Spinal cord (tissue), 9 donors: ENCODE measurements at regions not wholly inside any gene's neighbourhood (a gene's known extent, or its start where the extent isn't known, plus 50 kb on each side); places are given as distances from the start of the nearest gene placed in this dataset.
"Not testable (repeated sequence)": the region's sequence is repeated elsewhere in the genome, so short reads cannot be mapped to it uniquely, and the experiment has no call there.

ENCODE experiments used
- DNase-seq, 6 donors: peaks; one replicate each; pipeline versions ENCODE4 v3.0.0 to v3.0.0-alpha.2; 2013 to 2015; ENCODE audit warnings: low spot score in 6 of 6, low read depth in 4 of 6
- H3K27ac ChIP-seq: one replicate; pipeline ENCODE4 v1.5.1; 2013; ENCODE audit warnings: low read depth, low read length, control low read depth
- H3K27me3 ChIP-seq: one replicate; pipeline ENCODE4 v1.6.1; 2013; ENCODE audit warnings: low read length; ENCODE audit not compliant: control insufficient read depth, insufficient read depth
- H3K36me3 ChIP-seq: one replicate; pipeline ENCODE4 v1.6.1; 2013; ENCODE audit warnings: low read length; ENCODE audit not compliant: control insufficient read depth, insufficient read depth
- H3K4me1 ChIP-seq: one replicate; pipeline ENCODE4 v1.6.1; 2013; ENCODE audit warnings: low read length; ENCODE audit not compliant: control insufficient read depth, insufficient read depth
- H3K4me3 ChIP-seq: one replicate; pipeline ENCODE4 v1.5.1; 2013; ENCODE audit warnings: low read depth, low read length, control low read depth
- H3K9me3 ChIP-seq: one replicate; pipeline ENCODE4 v1.6.1; 2013; ENCODE audit warnings: low read length; ENCODE audit not compliant: control insufficient read depth, insufficient read depth
- WGBS: methylation state at CpG from one replicate; pipeline ENCODE4 v1.1.5; 2013; ENCODE audit warnings: missing lambda C conversion rate; ENCODE audit not compliant: insufficient coverage; 5-methylcytosine and 5-hydroxymethylcytosine counted together
- donor health status: healthy.

DNA sequence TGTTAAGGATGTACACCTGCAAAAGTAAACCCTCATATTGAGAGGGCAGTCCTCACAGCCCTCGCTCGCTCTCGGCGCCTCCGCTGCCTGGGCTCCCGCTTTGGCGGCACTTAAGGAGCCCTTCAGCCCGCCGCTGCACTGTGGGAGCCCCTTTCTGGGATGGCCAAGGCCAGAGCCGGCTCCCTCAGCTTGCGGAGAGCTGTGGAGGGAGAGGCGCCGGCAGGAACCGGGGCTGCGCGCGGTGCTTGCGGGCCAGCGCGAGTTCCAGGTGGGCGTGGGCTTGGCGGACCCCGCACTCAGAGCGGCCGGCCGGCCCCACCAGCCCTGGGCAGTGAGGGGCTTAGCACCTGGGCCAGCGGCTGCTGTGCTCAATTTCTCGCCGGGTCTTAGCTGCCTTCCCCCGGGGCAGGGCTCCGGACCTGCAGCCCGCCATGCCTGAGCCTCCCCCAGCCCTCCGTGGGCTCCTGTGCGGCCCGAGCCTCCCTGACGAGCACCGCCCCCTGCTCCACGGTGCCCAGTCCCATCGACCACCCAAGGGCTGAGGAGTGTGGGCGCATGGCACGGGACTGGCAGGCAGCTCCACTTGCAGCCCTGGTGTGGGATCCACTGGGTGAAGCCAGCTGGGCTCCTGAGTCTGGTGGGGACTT, 259.4 kb downstream of the KTN1 start:
- not testable (repeated sequence) for H3K4me1 ChIP-seq, H3K27ac ChIP-seq, H3K4me3 ChIP-seq, H3K9me3 ChIP-seq, H3K27me3 ChIP-seq, H3K36me3 ChIP-seq, DNase-seq
- 96% methylated on average over 27 of the region's 41 CpGs for WGBS

DNA sequence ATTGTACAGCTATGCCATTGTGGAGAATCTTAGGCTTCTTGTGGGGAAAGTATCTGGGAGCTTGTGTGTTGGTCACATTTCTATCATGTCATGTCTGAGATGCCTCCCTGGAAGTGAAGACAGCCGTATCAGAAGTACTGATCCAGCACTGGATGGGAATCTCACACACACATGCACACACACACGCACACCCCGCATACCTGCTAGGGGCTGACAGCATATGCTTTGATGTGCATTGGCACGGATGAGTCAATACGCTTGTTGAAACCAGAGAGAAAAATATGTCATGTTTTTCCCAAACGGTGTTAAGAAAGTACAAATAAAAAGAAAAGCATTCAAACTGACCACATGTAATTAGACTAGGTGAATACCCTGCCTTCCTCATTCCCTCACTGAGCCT, 260.8 kb downstream of the KTN1 start:
- H3K4me1 ChIP-seq: no peaks in the 10 kb centered on the region
- 100% methylated on average over 2 of the region's 6 CpGs for WGBS
- H3K27me3 ChIP-seq: no peaks in the 10 kb centered on the region
- H3K4me3 ChIP-seq: no peak overlapping the region
- H3K9me3 ChIP-seq: no peaks in the 10 kb centered on the region
- H3K27ac ChIP-seq: no peak overlapping the region
- H3K36me3 ChIP-seq: no peaks in the 10 kb centered on the region
- no peak for DNase-seq

- no peaks in the 10 kb centered on the region for H3K9me3 ChIP-seq
- no peaks in the 10 kb centered on the region for H3K36me3 ChIP-seq
- 85% methylated on average over 4 of the region's 6 CpGs for WGBS
- DNase-seq: no peak
- no peaks in the 10 kb centered on the region for H3K27me3 ChIP-seq
- H3K4me1 ChIP-seq: no peaks in the 10 kb centered on the region
- H3K27ac ChIP-seq: no peak overlapping the region
- no peak overlapping the region for H3K4me3 ChIP-seq
Measured at GRCh38 chr14:55841625-55842024, 261.6 kb downstream of the KTN1 start.

GRCh38 chr14:55843718-55844403, 263.9 kb downstream of the KTN1 start:
- no peak for DNase-seq

GRCh38 chr14:55845963-55846825, 266.2 kb downstream of the KTN1 start:
- Histone ChIP-seq H3K27ac (no peak overlapping the region), H3K27me3 (no peaks in the 10 kb centered on the region), H3K4me3 (no peak overlapping the region), H3K4me1 (no peaks in the 10 kb centered on the region), H3K9me3 (no peaks in the 10 kb centered on the region), H3K36me3 (no peaks in the 10 kb centered on the region)
- WGBS: 93% methylated on average over 5 of the region's 9 CpGs
- DNase-seq: no peak

More at GRCh38 chr14:55843718-55844403, 263.9 kb downstream of the KTN1 start:
- Histone ChIP-seq H3K9me3 (no peaks in the 10 kb centered on the region), H3K36me3 (no peaks in the 10 kb centered on the region), H3K27ac (no peak overlapping the region), H3K4me3 (no peak overlapping the region), H3K4me1 (no peaks in the 10 kb centered on the region), H3K27me3 (no peaks in the 10 kb centered on the region)
- 80% methylated on average over 3 of the region's 8 CpGs for WGBS

DNA sequence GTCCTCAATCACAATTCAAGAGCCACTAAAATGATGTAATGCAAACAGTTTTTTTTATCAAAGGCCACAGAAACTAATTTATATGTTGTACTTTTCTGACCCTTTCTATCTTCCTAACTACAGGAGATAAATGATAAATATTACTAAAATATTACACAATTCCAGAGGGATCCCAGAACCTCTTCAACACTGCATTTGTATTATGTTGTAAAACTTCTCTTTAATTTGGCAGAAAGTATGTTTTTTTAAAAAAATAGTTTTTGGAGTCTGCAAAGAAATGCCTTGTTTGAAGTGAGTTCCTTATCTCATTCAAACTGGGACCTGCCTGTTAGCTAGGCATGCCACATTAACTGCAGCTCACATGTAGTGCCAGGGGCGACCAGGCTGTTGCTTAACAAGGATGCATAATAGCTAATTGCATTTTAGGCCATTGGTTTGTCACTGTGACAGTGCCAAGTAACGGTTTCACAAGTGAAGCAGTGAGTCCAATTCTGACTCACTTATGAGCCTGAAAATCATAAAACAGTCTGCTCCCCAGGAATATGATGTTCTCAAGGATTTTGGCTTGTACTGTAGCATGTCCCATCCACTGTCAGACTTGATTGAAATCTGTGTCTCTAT, 266.9 kb downstream of the KTN1 start:
- peak in 5 of 6 donors; percentile 5 to 86 (median 19) for DNase-seq
- no peak overlapping the region for H3K4me3 ChIP-seq
- H3K4me1 ChIP-seq: no peaks in the 10 kb centered on the region
- H3K27ac ChIP-seq: no peak overlapping the region
- no peaks in the 10 kb centered on the region for H3K27me3 ChIP-seq
- 13% methylated on average over 2 of the region's 2 CpGs for whole genome bisulfite sequencing
- H3K36me3 ChIP-seq: no peaks in the 10 kb centered on the region
- H3K9me3 ChIP-seq: no peaks in the 10 kb centered on the region

GRCh38 chr14:55847766-55848165, 267.8 kb downstream of the KTN1 start:
- no peaks in the 10 kb centered on the region for H3K36me3 ChIP-seq
- H3K9me3 ChIP-seq: no peaks in the 10 kb centered on the region
- H3K27ac ChIP-seq: no peak overlapping the region
- no peaks in the 10 kb centered on the region for H3K4me1 ChIP-seq
- H3K4me3 ChIP-seq: no peak overlapping the region
- 86% methylated on average over 3 of the region's 3 CpGs for WGBS
- H3K27me3 ChIP-seq: no peaks in the 10 kb centered on the region
- no peak for DNase-seq

DNA sequence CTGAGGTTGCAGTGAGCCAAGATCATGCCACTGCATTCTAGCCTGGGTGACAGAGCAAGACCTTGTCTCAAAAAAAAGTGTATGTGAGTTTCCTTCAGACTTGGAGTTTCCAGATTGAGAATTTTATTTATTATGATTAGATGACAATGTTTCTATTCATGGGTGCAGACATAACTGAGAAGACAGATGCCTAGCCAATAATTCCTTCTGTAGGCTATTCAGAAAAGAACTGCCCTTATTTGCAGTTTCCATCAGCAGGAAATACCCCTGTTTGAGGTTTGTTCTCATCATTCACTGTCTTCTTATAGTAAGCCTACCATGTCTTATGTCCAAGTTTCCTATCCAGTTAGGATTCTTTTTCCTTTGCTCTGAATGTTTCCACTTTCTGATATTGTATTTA, 269.0 kb downstream of the KTN1 start:
- H3K27ac ChIP-seq: no peak overlapping the region

GRCh38 chr14:55849833-55850232, 268.4 kb upstream of the PELI2 start:
- H3K4me3 ChIP-seq: no peak overlapping the region
- DNase-seq: no peak
- H3K27ac ChIP-seq: no peak overlapping the region
- no peaks in the 10 kb centered on the region for H3K27me3 ChIP-seq
- no peaks in the 10 kb centered on the region for H3K36me3 ChIP-seq
- no peaks in the 10 kb centered on the region for H3K4me1 ChIP-seq
- H3K9me3 ChIP-seq: no peaks in the 10 kb centered on the region
- 100% methylated on average over 2 of the region's 2 CpGs for WGBS

More for the DNA sequence above, 269.0 kb downstream of the KTN1 start:
- no peaks in the 10 kb centered on the region for H3K4me1 ChIP-seq
- no peaks in the 10 kb centered on the region for H3K36me3 ChIP-seq
- no peaks in the 10 kb centered on the region for H3K27me3 ChIP-seq
- no peaks in the 10 kb centered on the region for H3K9me3 ChIP-seq
- H3K4me3 ChIP-seq: no peak overlapping the region
- no peak for DNase-seq
